ENCODE measurements at regions not wholly inside any gene's neighbourhood (a gene's known extent, or its start where the extent isn't known, plus 50 kb on each side); places are given as distances from the start of the nearest gene placed in this dataset.

- no peak for DNase-seq
Measured at GRCh38 chrX:38992441-38993096, 191.3 kb downstream of the MID1IP1 start.

- no peak for DNase-seq
Measured at GRCh38 chrX:38993500-38993899, 192.2 kb downstream of the MID1IP1 start.

GRCh38 chrX:38999099-38999498, 197.8 kb downstream of the MID1IP1 start:
- DNase-seq: no peak

GRCh38 chrX:38999967-39000745, 198.9 kb downstream of the MID1IP1 start:
- DNase-seq: no peak

GRCh38 chrX:39000802-39001201, 199.5 kb downstream of the MID1IP1 start:
- DNase-seq: no peak

GRCh38 chrX:39002466-39002865, 201.2 kb downstream of the MID1IP1 start:
- no peak for DNase-seq

GRCh38 chrX:39008549-39008948, 207.3 kb downstream of the MID1IP1 start:
- no peak for DNase-seq

- no peak for DNase-seq
Measured at GRCh38 chrX:39011454-39012221, 210.4 kb downstream of the MID1IP1 start.

- no peak for DNase-seq
Measured at GRCh38 chrX:39012621-39013111, 211.4 kb downstream of the MID1IP1 start.

GRCh38 chrX:39016556-39016955, 215.3 kb downstream of the MID1IP1 start:
- DNase-seq: no peak

GRCh38 chrX:39017077-39017476, 215.8 kb downstream of the MID1IP1 start:
- no peak for DNase-seq

- no peak for DNase-seq
Measured at GRCh38 chrX:39017716-39018115, 216.5 kb downstream of the MID1IP1 start.

GRCh38 chrX:39018541-39018940, 217.3 kb downstream of the MID1IP1 start:
- no peak for DNase-seq

- DNase-seq: no peak
Measured at GRCh38 chrX:39019056-39019455, 217.8 kb downstream of the MID1IP1 start.

- DNase-seq: no peak
Measured at GRCh38 chrX:39020051-39020669, 218.9 kb downstream of the MID1IP1 start.

GRCh38 chrX:39022106-39022505, 220.8 kb downstream of the MID1IP1 start:
- DNase-seq: no peak

GRCh38 chrX:39029221-39029620, 228.0 kb downstream of the MID1IP1 start:
- no peak for DNase-seq

GRCh38 chrX:39030636-39031035, 229.4 kb downstream of the MID1IP1 start:
- no peak for DNase-seq

GRCh38 chrX:39039890-39040289, 238.6 kb downstream of the MID1IP1 start:
- no peak for DNase-seq

GRCh38 chrX:39043838-39044550, 242.7 kb downstream of the MID1IP1 start:
- no peak for DNase-seq

- DNase-seq: no peak
Measured at GRCh38 chrX:39047174-39047573, 245.9 kb downstream of the MID1IP1 start.

GRCh38 chrX:39049975-39050374, 248.7 kb downstream of the MID1IP1 start:
- DNase-seq: no peak

All from activated CD4-positive, alpha-beta T cell treated with anti-CD3 and anti-CD28 coated beads for 48 hours (primary cell).